K562 (cell line): ENCODE measurements at regions not wholly inside any gene's neighbourhood (a gene's known extent, or its start where the extent isn't known, plus 50 kb on each side); places are given as distances from the start of the nearest gene placed in this dataset.

ENCODE experiments used
- ATAC-seq: fragments of 200-7000 bp; cut with Tn5 transposase; 3 replicates; pipeline ENCODE4 v1.9.1; 2020; ENCODE audit warnings: moderate library complexity
- BruUV-seq: library from RNA; stranded (reverse); fragments of 400-500 nt; replicated peaks from 2 replicates; lab custom pipeline; 2021; lab: Mats Ljungman, UMichigan
- CTCF ChIA-PET: fragments of 300-600 bp; formaldehyde crosslinking; extraction: SDS; loops from one replicate; lab custom pipeline; 2021; ENCODE audit warnings: low intra/inter-chr PET ratio; lab: Yijun Ruan, JAX
- POLR2A ChIA-PET: fragments of 300-600, 350-650 bp; sonication (Branson Sonifier 250); formaldehyde crosslinking; extraction: SDS; loops from one replicate; lab custom pipeline; 2021; ENCODE audit warnings: antibody characterized with exemption, inconsistent platforms; lab: Yijun Ruan, JAX
- DNase-seq, 4 experiments: peaks; one replicate each; pipeline versions ENCODE4 v3.0.0 to v3.0.0-alpha.2; 2011 to 2018; ENCODE audit warnings: low spot score in 3 of 4, mixed read lengths in 3 of 4; ENCODE audit errors: extremely low read depth in 1 of 4
- FAIRE-seq: peaks from 2 replicates; lab custom pipeline; 2011; peaks lifted over from hg19 to GRCh38; lab: Jason Lieb, UNC
- H2AFZ ChIP-seq: 2 replicates; pipeline ENCODE4 v1.6.0; 2011; ENCODE audit warnings: low read depth, low read length, control low read depth, inconsistent platforms
- H3K27ac ChIP-seq: fragments of 200-600 bp; 3 replicates; pipeline ENCODE4 v1.8.0; 2011; ENCODE audit warnings: low read depth, mild to moderate bottlenecking, control low read depth, inconsistent platforms, low read length, moderate library complexity, mixed read lengths; ENCODE audit errors: extremely low read depth
- H3K27me3 ChIP-seq, 2 experiments: fragments of 300-600 bp in 1 of 2; 2 replicates in 1 of 2; 3 replicates in 1 of 2; pipeline versions ENCODE4 v1.6.0 to v1.8.0; 2011; ENCODE audit warnings: inconsistent platforms in 2 of 2, low read length in 2 of 2, mild to moderate bottlenecking in 1 of 2, mixed read lengths in 1 of 2, moderate library complexity in 1 of 2; ENCODE audit not compliant: control insufficient read depth in 2 of 2, insufficient read depth in 2 of 2
- H3K36me3 ChIP-seq: fragments of 300-600 bp; 3 replicates; pipeline ENCODE4 v1.8.0; 2011; ENCODE audit warnings: mild to moderate bottlenecking, low read length, inconsistent platforms; ENCODE audit not compliant: control insufficient read depth, insufficient read depth
- H3K4me1 ChIP-seq, 2 experiments: fragments of 200-600 bp in 1 of 2; replicated peaks in 1 of 2; 2 replicates in 1 of 2; 3 replicates in 1 of 2; pipeline versions ENCODE4 v1.5.1 to v1.8.0; 2011; ENCODE audit warnings: inconsistent platforms in 2 of 2, low read length in 2 of 2, mild to moderate bottlenecking in 1 of 2, mixed read lengths in 1 of 2, moderate library complexity in 1 of 2; ENCODE audit not compliant: control insufficient read depth in 2 of 2, insufficient read depth in 2 of 2
- H3K4me2 ChIP-seq: 2 replicates; pipeline ENCODE4 v1.6.1; 2011; ENCODE audit warnings: low read length, control low read depth, inconsistent platforms, mixed read lengths; ENCODE audit not compliant: insufficient read depth
- H3K4me3 ChIP-seq: fragments of 200-600 bp; sonication (generic), shearing (Covaris generic); 2 replicates; pipeline ENCODE4 v1.5.1; 2016; ENCODE audit warnings: control low read depth, inconsistent platforms
- H3K79me2 ChIP-seq: fragments of 200-600 bp; 3 replicates; pipeline ENCODE4 v1.8.0; 2011; ENCODE audit warnings: low read length, inconsistent platforms; ENCODE audit not compliant: control insufficient read depth, insufficient read depth
- H3K9ac ChIP-seq, 2 experiments: 2 replicates each; pipeline versions ENCODE4 v1.6.0 to v1.6.1; 2011; ENCODE audit warnings: low read depth in 2 of 2, low read length in 2 of 2, control low read depth in 1 of 2, inconsistent platforms in 1 of 2, mild to moderate bottlenecking in 1 of 2, mixed read lengths in 1 of 2; ENCODE audit not compliant: insufficient read depth in 1 of 2
- H3K9me1 ChIP-seq: one replicate; pipeline ENCODE4 v1.6.0; 2011; ENCODE audit warnings: inconsistent platforms, mild to moderate bottlenecking, low read length, moderate library complexity; ENCODE audit not compliant: control insufficient read depth, insufficient read depth
- H3K9me3 ChIP-seq: replicated peaks from 2 replicates; pipeline ENCODE4 v1.5.1; 2011; ENCODE audit warnings: low read depth, low read length, inconsistent platforms; ENCODE audit not compliant: control insufficient read depth, insufficient read depth
- H4K20me1 ChIP-seq: replicated peaks from 2 replicates; pipeline ENCODE4 v1.6.1; 2011; ENCODE audit warnings: low read length, inconsistent platforms, mixed read lengths; ENCODE audit not compliant: control insufficient read depth, insufficient read depth
- KDM2B ChIP-seq: fragments of 250-450 bp; sonication (Bioruptor Pico); IDR thresholded peaks from 2 replicates; pipeline ENCODE4 v1.8.0; 2021; ENCODE audit warnings: mild to moderate bottlenecking, moderate library complexity
- RAD21 ChIP-seq, 2 experiments: fragments of 250-450 bp in 1 of 2; fragments of 450-650 bp in 1 of 2; sonication (Bioruptor Pico) in 1 of 2; formaldehyde crosslinking in 1 of 2; IDR thresholded peaks in 1 of 2; conservative IDR thresholded peaks in 1 of 2; 2 replicates each; pipeline versions ENCODE4 v1.4.0 to v1.8.0; 2020 to 2022; ENCODE audit warnings: mild to moderate bottlenecking in 2 of 2, moderate library complexity in 1 of 2
- SMC3 ChIP-seq: conservative IDR thresholded peaks from 2 replicates; pipeline ENCODE4 v1.6.1; 2011; ENCODE audit warnings: low read depth, low read length, improper control_type of control experiment; ENCODE audit not compliant: insufficient read depth
- WGBS: fragments of 100-300 bp; shearing (Covaris generic); methylation state at CpG from one replicate; pipeline ENCODE4 v1.1.6; 2016; ENCODE audit warnings: low coverage, mixed read lengths; ENCODE audit not compliant: insufficient coverage; ENCODE audit errors: missing lambda C conversion rate; 5-methylcytosine and 5-hydroxymethylcytosine counted together
- in situ Hi-C: fragments of 300-500 bp; cut with MboI; formaldehyde crosslinking; loops from 4 replicates; pipeline ENCODE4 v1.15.0; 2018; ENCODE audit warnings: inconsistent platforms, mixed read lengths
- intact Hi-C: fragments of 100-400 bp; cut with micrococcal nuclease; formaldehyde crosslinking; loops from 2 replicates; pipeline ENCODE4 v1.14.2; 2022
- TF ChIP-seq, protein P1 (sequence below), 3 experiments: IDR thresholded peaks in 2 of 3; conservative IDR thresholded peaks in 1 of 3; 2 replicates each; pipeline ENCODE4 v1.5.1; 2011 to 2012; ENCODE audit warnings: low read length in 3 of 3, mild to moderate bottlenecking in 3 of 3, control low read depth in 2 of 3, improper control_type of control experiment in 1 of 3, inconsistent platforms in 1 of 3, low read depth in 1 of 3, mixed read lengths in 1 of 3, moderate library complexity in 1 of 3; ENCODE audit not compliant: insufficient read depth in 2 of 3
- TF ChIP-seq, protein P2 (sequence below), 2 experiments: fragments of 450-650 bp; formaldehyde crosslinking in 1 of 2; IDR thresholded peaks; 2 replicates each; pipeline versions ENCODE4 v1.4.0 to v1.6.1; 2014 to 2020; ENCODE audit warnings: mild to moderate bottlenecking in 2 of 2, borderline replicate concordance in 1 of 2, low read depth in 1 of 2

DNA sequence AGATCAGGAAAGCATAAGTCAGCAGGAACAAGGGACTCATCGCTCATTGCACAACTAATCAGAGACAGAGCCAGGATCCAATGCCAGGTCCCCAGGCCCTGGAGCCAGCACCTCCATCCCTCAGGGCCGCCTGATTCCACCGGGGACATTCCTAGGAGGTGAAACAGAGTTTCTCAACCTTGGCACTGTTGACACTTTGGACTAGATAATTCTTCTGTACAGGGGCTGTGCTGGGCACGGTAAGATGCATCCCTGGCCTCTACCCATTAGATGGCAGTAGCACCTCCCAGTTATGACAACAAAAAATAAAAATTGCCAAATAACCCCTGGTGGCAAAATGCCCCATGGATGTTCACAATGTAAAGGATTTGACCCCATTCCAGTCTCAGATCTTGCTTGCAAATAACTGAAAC lies 127.7 kb downstream of the MTHFS start:
- Histone ChIP-seq H3K79me2 (no peaks in the 10 kb centered on the region), H3K4me3 (no peak overlapping the region), H3K36me3 (no peaks in the 10 kb centered on the region), H2AFZ (no peak overlapping the region), H3K9me3 (no peaks in the 10 kb centered on the region), H4K20me1 (no peaks in the 10 kb centered on the region), H3K9ac (no peak overlapping the region), H3K27me3 (peaks cover 3 to 21% of the 10 kb centered on the region in 2 experiments; a peak in 4 of 5 replicates), H3K4me1 (no peaks in the 10 kb centered on the region), H3K9me1 (no peaks in the 10 kb centered on the region), H3K4me2 (no peak overlapping the region), H3K27ac (no peak overlapping the region)
- peak; percentile 55; the same call in 2 of the 3 replicates for ATAC-seq
- ChIA-PET CTCF (interaction anchor here (1.1 kb wide), 1 partner anchor 403 kb away, joined by 5 read pairs; no protein-coding TSS in a partner anchor), POLR2A (no interaction called here)
- no TSS peak for BruUV-seq
- TF ChIP-seq, protein P1, sequence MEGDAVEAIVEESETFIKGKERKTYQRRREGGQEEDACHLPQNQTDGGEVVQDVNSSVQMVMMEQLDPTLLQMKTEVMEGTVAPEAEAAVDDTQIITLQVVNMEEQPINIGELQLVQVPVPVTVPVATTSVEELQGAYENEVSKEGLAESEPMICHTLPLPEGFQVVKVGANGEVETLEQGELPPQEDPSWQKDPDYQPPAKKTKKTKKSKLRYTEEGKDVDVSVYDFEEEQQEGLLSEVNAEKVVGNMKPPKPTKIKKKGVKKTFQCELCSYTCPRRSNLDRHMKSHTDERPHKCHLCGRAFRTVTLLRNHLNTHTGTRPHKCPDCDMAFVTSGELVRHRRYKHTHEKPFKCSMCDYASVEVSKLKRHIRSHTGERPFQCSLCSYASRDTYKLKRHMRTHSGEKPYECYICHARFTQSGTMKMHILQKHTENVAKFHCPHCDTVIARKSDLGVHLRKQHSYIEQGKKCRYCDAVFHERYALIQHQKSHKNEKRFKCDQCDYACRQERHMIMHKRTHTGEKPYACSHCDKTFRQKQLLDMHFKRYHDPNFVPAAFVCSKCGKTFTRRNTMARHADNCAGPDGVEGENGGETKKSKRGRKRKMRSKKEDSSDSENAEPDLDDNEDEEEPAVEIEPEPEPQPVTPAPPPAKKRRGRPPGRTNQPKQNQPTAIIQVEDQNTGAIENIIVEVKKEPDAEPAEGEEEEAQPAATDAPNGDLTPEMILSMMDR (IDR thresholded peaks at IDR 0.05 in 2 of 3, conservative IDR thresholded peaks at IDR 0.05 in 1 of 3; ENCODE audit: insufficient read depth in 2 of 3, low read depth in 1 of 3, low read length in 3 of 3) = peak; percentile 36 to 60 (median 60); a peak in 4 of 6 replicates
- TF ChIP-seq KDM2B (CRISPR knock-in tag) (no peak), SMC3 (peak; percentile 27; the same call in 1 of the 2 replicates), RAD21 (CRISPR knock-in tag; conservative IDR thresholded peaks at IDR 0.05 in 1 of 2, IDR thresholded peaks at IDR 0.05 in 1 of 2) (peak in 1 of 2 experiments; percentile 59; a peak in 2 of 4 replicates)
- TF ChIP-seq, protein P2, sequence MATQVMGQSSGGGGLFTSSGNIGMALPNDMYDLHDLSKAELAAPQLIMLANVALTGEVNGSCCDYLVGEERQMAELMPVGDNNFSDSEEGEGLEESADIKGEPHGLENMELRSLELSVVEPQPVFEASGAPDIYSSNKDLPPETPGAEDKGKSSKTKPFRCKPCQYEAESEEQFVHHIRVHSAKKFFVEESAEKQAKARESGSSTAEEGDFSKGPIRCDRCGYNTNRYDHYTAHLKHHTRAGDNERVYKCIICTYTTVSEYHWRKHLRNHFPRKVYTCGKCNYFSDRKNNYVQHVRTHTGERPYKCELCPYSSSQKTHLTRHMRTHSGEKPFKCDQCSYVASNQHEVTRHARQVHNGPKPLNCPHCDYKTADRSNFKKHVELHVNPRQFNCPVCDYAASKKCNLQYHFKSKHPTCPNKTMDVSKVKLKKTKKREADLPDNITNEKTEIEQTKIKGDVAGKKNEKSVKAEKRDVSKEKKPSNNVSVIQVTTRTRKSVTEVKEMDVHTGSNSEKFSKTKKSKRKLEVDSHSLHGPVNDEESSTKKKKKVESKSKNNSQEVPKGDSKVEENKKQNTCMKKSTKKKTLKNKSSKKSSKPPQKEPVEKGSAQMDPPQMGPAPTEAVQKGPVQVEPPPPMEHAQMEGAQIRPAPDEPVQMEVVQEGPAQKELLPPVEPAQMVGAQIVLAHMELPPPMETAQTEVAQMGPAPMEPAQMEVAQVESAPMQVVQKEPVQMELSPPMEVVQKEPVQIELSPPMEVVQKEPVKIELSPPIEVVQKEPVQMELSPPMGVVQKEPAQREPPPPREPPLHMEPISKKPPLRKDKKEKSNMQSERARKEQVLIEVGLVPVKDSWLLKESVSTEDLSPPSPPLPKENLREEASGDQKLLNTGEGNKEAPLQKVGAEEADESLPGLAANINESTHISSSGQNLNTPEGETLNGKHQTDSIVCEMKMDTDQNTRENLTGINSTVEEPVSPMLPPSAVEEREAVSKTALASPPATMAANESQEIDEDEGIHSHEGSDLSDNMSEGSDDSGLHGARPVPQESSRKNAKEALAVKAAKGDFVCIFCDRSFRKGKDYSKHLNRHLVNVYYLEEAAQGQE (IDR thresholded peaks at IDR 0.05; ENCODE audit: borderline replicate concordance) = peak; percentile 17; the same call in 1 of the 2 replicates
- TF ChIP-seq, protein P2 (CRISPR knock-in tag; IDR thresholded peaks at IDR 0.05; ENCODE audit: low read depth) = no peak
- in situ Hi-C loops = no loop called here
- no peak for FAIRE-seq
- 3% methylated on average over 4 of the region's 4 CpGs for WGBS
- intact Hi-C loops = loop anchor here (1.0 to 10.0 kb wide), 3 partner anchors 83 to 406 kb away; no protein-coding TSS in a partner anchor
- DNase-seq = peak in 1 of 4 experiments; percentile 12
